ENCODE measurements at regions not wholly inside any gene's neighbourhood (a gene's known extent, or its start where the extent isn't known, plus 50 kb on each side); places are given as distances from the start of the nearest gene placed in this dataset.

GRCh38 chr13:72180253-72180952 lies 313.4 kb upstream of the DACH1 start:
- Mint-ChIP-seq H3K27me3 (no peaks in the 10 kb centered on the region), H3K36me3 (ENCODE audit: insufficient read depth) (peaks cover 2% of the 10 kb centered on the region)
- ATAC-seq (replicated peaks; ENCODE audit: extremely low read depth, poor library complexity, severe bottlenecking): no peak

GRCh38 chr13:72174549-72174948 lies 307.5 kb upstream of the DACH1 start:
- Mint-ChIP-seq H3K36me3 (ENCODE audit: insufficient read depth) (no peaks in the 10 kb centered on the region), H3K4me1 (no peaks in the 10 kb centered on the region), H3K4me3 (no peak overlapping the region), H3K9me3 (peaks cover 6% of the 10 kb centered on the region), H3K27ac (ENCODE audit: low read depth) (no peak overlapping the region), H3K27me3 (no peaks in the 10 kb centered on the region)
- ATAC-seq (replicated peaks; ENCODE audit: extremely low read depth, poor library complexity, severe bottlenecking) (no peak), DNase-seq (ENCODE audit: low spot score in 2 of 2) (no peak)

More at GRCh38 chr13:72180253-72180952, 313.4 kb upstream of the DACH1 start:
- H3K27ac Mint-ChIP-seq (ENCODE audit: low read depth): no peak overlapping the region
- H3K4me3 Mint-ChIP-seq: no peak overlapping the region
- H3K4me1 Mint-ChIP-seq: no peaks in the 10 kb centered on the region
- DNase-seq (ENCODE audit: low spot score in 2 of 2): no peak
- peaks cover 21% of the 10 kb centered on the region for H3K9me3 Mint-ChIP-seq

GRCh38 chr13:72170571-72170970 lies 303.6 kb upstream of the DACH1 start:
- no peaks in the 10 kb centered on the region for H3K4me1 Mint-ChIP-seq
- H3K9me3 Mint-ChIP-seq: peaks cover 6% of the 10 kb centered on the region
- DNase-seq (ENCODE audit: low spot score in 2 of 2): no peak
- no peaks in the 10 kb centered on the region for H3K27me3 Mint-ChIP-seq
- peaks cover 3% of the 10 kb centered on the region for H3K36me3 Mint-ChIP-seq (ENCODE audit: insufficient read depth)
- no peak overlapping the region for H3K4me3 Mint-ChIP-seq
- no peak overlapping the region for H3K27ac Mint-ChIP-seq (ENCODE audit: low read depth)
- no peak for ATAC-seq (replicated peaks; ENCODE audit: extremely low read depth, poor library complexity, severe bottlenecking)

GRCh38 chr13:72168126-72168855 lies 301.3 kb upstream of the DACH1 start:
- ATAC-seq (replicated peaks; ENCODE audit: extremely low read depth, poor library complexity, severe bottlenecking): no peak
- Mint-ChIP-seq H3K4me3 (no peak overlapping the region), H3K9me3 (peaks cover 6% of the 10 kb centered on the region), H3K4me1 (no peaks in the 10 kb centered on the region), H3K36me3 (ENCODE audit: insufficient read depth) (peaks cover 3% of the 10 kb centered on the region), H3K27me3 (no peaks in the 10 kb centered on the region), H3K27ac (ENCODE audit: low read depth) (no peak overlapping the region)
- DNase-seq (ENCODE audit: low spot score in 2 of 2): no peak

- ATAC-seq (replicated peaks; ENCODE audit: extremely low read depth, poor library complexity, severe bottlenecking): no peak
- Mint-ChIP-seq H3K27ac (ENCODE audit: low read depth) (no peak overlapping the region), H3K9me3 (peaks cover 6% of the 10 kb centered on the region), H3K4me1 (no peaks in the 10 kb centered on the region), H3K4me3 (no peak overlapping the region), H3K36me3 (ENCODE audit: insufficient read depth) (peaks cover 3% of the 10 kb centered on the region), H3K27me3 (no peaks in the 10 kb centered on the region)
- DNase-seq (ENCODE audit: low spot score in 2 of 2): no peak
Measured at GRCh38 chr13:72166102-72166650, 299.2 kb upstream of the DACH1 start.

- DNase-seq (ENCODE audit: low spot score in 2 of 2) (no peak), ATAC-seq (replicated peaks; ENCODE audit: extremely low read depth, poor library complexity, severe bottlenecking) (no peak)
- no peak overlapping the region for H3K27ac Mint-ChIP-seq (ENCODE audit: low read depth)
- peaks cover 3% of the 10 kb centered on the region for H3K36me3 Mint-ChIP-seq (ENCODE audit: insufficient read depth)
- H3K4me1 Mint-ChIP-seq: no peaks in the 10 kb centered on the region
- no peaks in the 10 kb centered on the region for H3K27me3 Mint-ChIP-seq
- H3K4me3 Mint-ChIP-seq: no peak overlapping the region
- peaks cover 6% of the 10 kb centered on the region for H3K9me3 Mint-ChIP-seq
Measured at GRCh38 chr13:72165276-72165675, 298.3 kb upstream of the DACH1 start.

- peaks cover 3% of the 10 kb centered on the region for H3K36me3 Mint-ChIP-seq (ENCODE audit: insufficient read depth)
- no peak overlapping the region for H3K27ac Mint-ChIP-seq (ENCODE audit: low read depth)
- ATAC-seq (replicated peaks; ENCODE audit: extremely low read depth, poor library complexity, severe bottlenecking) (no peak), DNase-seq (ENCODE audit: low spot score in 2 of 2) (no peak)
- H3K4me1 Mint-ChIP-seq: no peaks in the 10 kb centered on the region
- no peak overlapping the region for H3K4me3 Mint-ChIP-seq
- no peaks in the 10 kb centered on the region for H3K27me3 Mint-ChIP-seq
- H3K9me3 Mint-ChIP-seq: peaks cover 6% of the 10 kb centered on the region
Measured at GRCh38 chr13:72164811-72165210, 297.8 kb upstream of the DACH1 start.

- DNase-seq (ENCODE audit: low spot score in 2 of 2) (no peak), ATAC-seq (replicated peaks; ENCODE audit: extremely low read depth, poor library complexity, severe bottlenecking) (no peak)
- Mint-ChIP-seq H3K36me3 (ENCODE audit: insufficient read depth) (no peaks in the 10 kb centered on the region), H3K27ac (ENCODE audit: low read depth) (no peak overlapping the region), H3K27me3 (no peaks in the 10 kb centered on the region), H3K4me1 (no peaks in the 10 kb centered on the region), H3K9me3 (no peaks in the 10 kb centered on the region), H3K4me3 (no peak overlapping the region)
Measured at GRCh38 chr13:72163678-72164077, 296.7 kb upstream of the DACH1 start.

GRCh38 chr13:72160977-72161376 lies 294.0 kb upstream of the DACH1 start:
- ATAC-seq (replicated peaks; ENCODE audit: extremely low read depth, poor library complexity, severe bottlenecking): no peak
- H3K9me3 Mint-ChIP-seq: no peaks in the 10 kb centered on the region

GRCh38 chr13:72156760-72157159 lies 289.8 kb upstream of the DACH1 start:
- Mint-ChIP-seq H3K4me1 (no peaks in the 10 kb centered on the region), H3K4me3 (no peak overlapping the region), H3K27ac (ENCODE audit: low read depth) (no peak overlapping the region), H3K36me3 (ENCODE audit: insufficient read depth) (no peaks in the 10 kb centered on the region), H3K9me3 (peaks cover 6% of the 10 kb centered on the region), H3K27me3 (no peaks in the 10 kb centered on the region)
- ATAC-seq (replicated peaks; ENCODE audit: extremely low read depth, poor library complexity, severe bottlenecking): no peak
- no peak for DNase-seq (ENCODE audit: low spot score in 2 of 2)

More at GRCh38 chr13:72160977-72161376, 294.0 kb upstream of the DACH1 start:
- Mint-ChIP-seq H3K27ac (ENCODE audit: low read depth) (no peak overlapping the region), H3K36me3 (ENCODE audit: insufficient read depth) (no peaks in the 10 kb centered on the region), H3K4me1 (no peaks in the 10 kb centered on the region), H3K4me3 (no peak overlapping the region), H3K27me3 (no peaks in the 10 kb centered on the region)
- no peak for DNase-seq (ENCODE audit: low spot score in 2 of 2)

GRCh38 chr13:72153272-72153671 lies 286.3 kb upstream of the DACH1 start:
- Mint-ChIP-seq H3K4me3 (no peak overlapping the region), H3K36me3 (ENCODE audit: insufficient read depth) (no peaks in the 10 kb centered on the region), H3K9me3 (peaks cover 6% of the 10 kb centered on the region), H3K27me3 (no peaks in the 10 kb centered on the region), H3K4me1 (no peaks in the 10 kb centered on the region), H3K27ac (ENCODE audit: low read depth) (no peak overlapping the region)
- ATAC-seq (replicated peaks; ENCODE audit: extremely low read depth, poor library complexity, severe bottlenecking): no peak
- no peak for DNase-seq (ENCODE audit: low spot score in 2 of 2)

- Mint-ChIP-seq H3K9me3 (peaks cover 6% of the 10 kb centered on the region), H3K4me3 (no peak overlapping the region), H3K27me3 (no peaks in the 10 kb centered on the region), H3K4me1 (no peaks in the 10 kb centered on the region), H3K27ac (ENCODE audit: low read depth) (no peak overlapping the region), H3K36me3 (ENCODE audit: insufficient read depth) (no peaks in the 10 kb centered on the region)
- no peak for ATAC-seq (replicated peaks; ENCODE audit: extremely low read depth, poor library complexity, severe bottlenecking)
- no peak for DNase-seq (ENCODE audit: low spot score in 2 of 2)
Measured at GRCh38 chr13:72151241-72151640, 284.2 kb upstream of the DACH1 start.

GRCh38 chr13:72150502-72150901 lies 283.5 kb upstream of the DACH1 start:
- Mint-ChIP-seq H3K36me3 (ENCODE audit: insufficient read depth) (no peaks in the 10 kb centered on the region), H3K27ac (ENCODE audit: low read depth) (no peak overlapping the region), H3K27me3 (no peaks in the 10 kb centered on the region), H3K4me3 (no peak overlapping the region), H3K9me3 (peaks cover 3% of the 10 kb centered on the region), H3K4me1 (no peaks in the 10 kb centered on the region)
- no peak for DNase-seq (ENCODE audit: low spot score in 2 of 2)
- ATAC-seq (replicated peaks; ENCODE audit: extremely low read depth, poor library complexity, severe bottlenecking): no peak
